NCI-H748 treated with DMSO at 0.1 percent for 48 hours (cell line): ENCODE measurements at regions not wholly inside any gene's neighbourhood (a gene's known extent, or its start where the extent isn't known, plus 50 kb on each side); places are given as distances from the start of the nearest gene placed in this dataset.
"Not testable (repeated sequence)": the region's sequence is repeated elsewhere in the genome, so short reads cannot be mapped to it uniquely, and the experiment has no call there.

ENCODE experiments used
- DNase-seq: peaks from one replicate; lab custom pipeline; 2025; lab: John Stamatoyannopoulos, UW

- DNase-seq = no peak
Measured at GRCh38 chr18:8882632-8883408, 177.5 kb downstream of the MTCL1 start.

GRCh38 chr18:8883409-8883668, 178.0 kb downstream of the MTCL1 start:
- DNase-seq = no peak

- not testable (repeated sequence) for DNase-seq
Measured at GRCh38 chr18:8887877-8888276, 182.5 kb downstream of the MTCL1 start.

- DNase-seq = no peak
Measured at GRCh38 chr18:8889489-8889888, 184.1 kb downstream of the MTCL1 start.

- DNase-seq = not testable (repeated sequence)
Measured at GRCh38 chr18:8890503-8890902, 185.1 kb downstream of the MTCL1 start.

GRCh38 chr18:8890957-8891464, 185.7 kb downstream of the MTCL1 start:
- no peak for DNase-seq

- no peak for DNase-seq
Measured at GRCh38 chr18:8893221-8893620, 187.9 kb downstream of the MTCL1 start.

GRCh38 chr18:8893628-8894231, 188.4 kb downstream of the MTCL1 start:
- DNase-seq = no peak

GRCh38 chr18:8894823-8895222, 189.5 kb downstream of the MTCL1 start:
- no peak for DNase-seq

GRCh38 chr18:8895341-8895740, 190.0 kb downstream of the MTCL1 start:
- DNase-seq = no peak

- DNase-seq = no peak
Measured at GRCh38 chr18:8895987-8896619, 190.7 kb downstream of the MTCL1 start.

GRCh38 chr18:8899000-8899399, 193.6 kb downstream of the MTCL1 start:
- DNase-seq = no peak

GRCh38 chr18:8900552-8900951, 195.2 kb downstream of the MTCL1 start:
- DNase-seq = no peak

GRCh38 chr18:8901019-8901418, 195.7 kb downstream of the MTCL1 start:
- no peak for DNase-seq

- DNase-seq = no peak
Measured at GRCh38 chr18:8904316-8904715, 198.2 kb upstream of the NDUFV2 start.

GRCh38 chr18:8908792-8909510, 193.5 kb upstream of the NDUFV2 start:
- DNase-seq = no peak

- no peak for DNase-seq
Measured at GRCh38 chr18:8910186-8910822, 192.2 kb upstream of the NDUFV2 start.

- no peak for DNase-seq
Measured at GRCh38 chr18:8910843-8911242, 191.7 kb upstream of the NDUFV2 start.

GRCh38 chr18:8911408-8912340, 190.8 kb upstream of the NDUFV2 start:
- DNase-seq = no peak

GRCh38 chr18:8912348-8913326, 189.9 kb upstream of the NDUFV2 start:
- DNase-seq = no peak
